GM18861 (cell line): ENCODE measurements at regions not wholly inside any gene's neighbourhood (a gene's known extent, or its start where the extent isn't known, plus 50 kb on each side); places are given as distances from the start of the nearest gene placed in this dataset.
A peak's percentile ranks its signal among the peaks of the same experiment; 100 is the strongest.
"Not testable (repeated sequence)": the region's sequence is repeated elsewhere in the genome, so short reads cannot be mapped to it uniquely, and the experiment has no call there.

Experiments
- ATAC-seq: cut with Tn5 transposase; IDR thresholded peaks from one replicate; pipeline ENCODE4 v1.9.1; 2021; ENCODE audit not compliant: unreplicated experiment

GRCh38 chr15:30830961-30831360 is 72.8 kb upstream of the FAN1 start:
- ATAC-seq: no peak

DNA sequence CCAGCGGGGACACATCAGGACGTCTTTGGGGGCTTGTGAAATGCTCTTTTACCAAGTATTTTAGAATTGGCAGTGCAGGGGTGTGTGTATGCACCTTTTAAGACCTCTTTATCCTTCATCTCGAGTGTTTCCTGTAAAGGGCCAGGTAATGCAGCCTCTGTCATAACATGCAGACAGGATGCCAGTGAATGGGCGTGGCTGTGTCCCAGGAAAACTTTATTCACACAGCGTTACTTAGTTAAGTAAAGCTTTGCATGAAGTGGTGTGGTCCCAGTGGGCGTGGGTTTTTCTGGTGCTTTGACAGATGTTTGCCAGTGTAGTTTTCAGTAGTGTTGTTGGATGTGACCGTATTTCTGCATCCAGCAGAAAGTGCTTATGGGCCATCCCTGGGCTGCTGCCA is 70.3 kb upstream of the FAN1 start:
- not testable (repeated sequence) for ATAC-seq

DNA sequence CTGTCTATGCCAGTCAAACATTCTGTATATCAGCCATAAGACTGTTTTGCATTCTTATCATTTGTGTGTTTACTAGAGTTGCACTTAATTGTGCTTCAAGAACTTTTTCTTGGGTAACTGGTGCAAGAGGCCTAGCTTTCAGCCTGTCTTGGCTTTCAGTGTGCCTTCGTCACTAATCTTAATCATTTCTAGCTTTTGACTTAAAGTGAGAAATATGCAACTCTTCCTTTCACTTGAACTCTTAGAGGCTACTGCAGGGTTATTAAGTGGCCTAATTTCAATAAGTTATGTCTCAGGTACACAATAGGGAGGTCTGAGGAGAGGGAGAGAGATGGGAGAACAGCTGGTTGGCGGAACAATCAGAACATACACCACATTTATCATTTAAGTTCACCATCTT is 62.1 kb upstream of the FAN1 start:
- not testable (repeated sequence) for ATAC-seq

GRCh38 chr15:30842798-30843472 is 60.8 kb upstream of the FAN1 start:
- ATAC-seq: peak; percentile 80

- not testable (repeated sequence) for ATAC-seq
Observed at GRCh38 chr15:30845536-30845935, 58.2 kb upstream of the FAN1 start.
